Hepatocyte (in vitro differentiated cells): ENCODE measurements at regions not wholly inside any gene's neighbourhood (a gene's known extent, or its start where the extent isn't known, plus 50 kb on each side); places are given as distances from the start of the nearest gene placed in this dataset.

ENCODE experiments used
- DNase-seq: peaks from one replicate; pipeline ENCODE4 v3.0.0-alpha.2; 2016; ENCODE audit warnings: low spot score
- H2AFZ ChIP-seq: fragments of 200-600 bp; sonication (generic); 2 replicates; pipeline ENCODE4 v1.6.0; 2016; ENCODE audit warnings: antibody characterized with exemption, mild to moderate bottlenecking
- H3K27ac ChIP-seq: fragments of 200-600 bp; sonication (generic); 2 replicates; pipeline ENCODE4 v1.5.1; 2016; ENCODE audit warnings: mild to moderate bottlenecking
- H3K27me3 ChIP-seq: fragments of 200-600 bp; sonication (generic); 2 replicates; pipeline ENCODE4 v1.6.1; 2016
- H3K36me3 ChIP-seq: fragments of 200-600 bp; sonication (generic); replicated peaks from 2 replicates; pipeline ENCODE4 v1.5.1; 2016; ENCODE audit warnings: low read depth; ENCODE audit not compliant: insufficient read depth
- H3K4me1 ChIP-seq: fragments of 200-600 bp; sonication (generic); 2 replicates; pipeline ENCODE4 v1.5.1; 2016; ENCODE audit warnings: mild to moderate bottlenecking, moderate library complexity; ENCODE audit not compliant: insufficient read depth
- H3K4me2 ChIP-seq: fragments of 200-600 bp; sonication (generic); 2 replicates; pipeline ENCODE4 v1.6.0; 2016
- H3K4me3 ChIP-seq: fragments of 200-600 bp; sonication (generic); 2 replicates; pipeline ENCODE4 v1.5.1; 2016; ENCODE audit warnings: mild to moderate bottlenecking
- H3K79me2 ChIP-seq: fragments of 200-600 bp; sonication (generic); 2 replicates; pipeline ENCODE4 v1.6.0; 2017; ENCODE audit warnings: mild to moderate bottlenecking
- H3K9me2 ChIP-seq: fragments of 200-600 bp; sonication (generic); replicated peaks from 2 replicates; pipeline ENCODE4 v1.6.0; 2017; ENCODE audit warnings: mild to moderate bottlenecking; ENCODE audit not compliant: insufficient read depth
- H3K9me3 ChIP-seq: fragments of 200-600 bp; sonication (generic); 2 replicates; pipeline ENCODE4 v1.5.1; 2016; ENCODE audit warnings: low read depth, mild to moderate bottlenecking
- H4K20me1 ChIP-seq: fragments of 200-600 bp; sonication (generic); 2 replicates; pipeline ENCODE4 v1.6.0; 2016; ENCODE audit warnings: mild to moderate bottlenecking; ENCODE audit not compliant: insufficient read depth, poor library complexity, severe bottlenecking
- CTCF ChIP-seq: fragments of 200-600 bp; sonication (generic); IDR thresholded peaks from 2 replicates; pipeline ENCODE4 v1.5.1; 2016; ENCODE audit warnings: antibody characterized with exemption, mild to moderate bottlenecking; ENCODE audit not compliant: poor library complexity
- EZH2 ChIP-seq: fragments of 200-600 bp; sonication (generic); IDR thresholded peaks from 2 replicates; pipeline ENCODE4 v1.6.1; 2016; ENCODE audit warnings: antibody characterized with exemption, mild to moderate bottlenecking, borderline replicate concordance
- EZH2phosphoT487 ChIP-seq: fragments of 200-600 bp; sonication (generic); IDR thresholded peaks from one replicate; pipeline ENCODE4 v1.6.1; 2018; ENCODE audit warnings: antibody characterized with exemption, mild to moderate bottlenecking, low read depth, moderate library complexity; ENCODE audit not compliant: unreplicated experiment, severe bottlenecking
- WGBS: methylation state at CpG from one replicate; pipeline ENCODE4 v1.1.6; 2016; ENCODE audit warnings: low lambda C conversion rate; ENCODE audit errors: missing lambda C conversion rate; 5-methylcytosine and 5-hydroxymethylcytosine counted together

DNA sequence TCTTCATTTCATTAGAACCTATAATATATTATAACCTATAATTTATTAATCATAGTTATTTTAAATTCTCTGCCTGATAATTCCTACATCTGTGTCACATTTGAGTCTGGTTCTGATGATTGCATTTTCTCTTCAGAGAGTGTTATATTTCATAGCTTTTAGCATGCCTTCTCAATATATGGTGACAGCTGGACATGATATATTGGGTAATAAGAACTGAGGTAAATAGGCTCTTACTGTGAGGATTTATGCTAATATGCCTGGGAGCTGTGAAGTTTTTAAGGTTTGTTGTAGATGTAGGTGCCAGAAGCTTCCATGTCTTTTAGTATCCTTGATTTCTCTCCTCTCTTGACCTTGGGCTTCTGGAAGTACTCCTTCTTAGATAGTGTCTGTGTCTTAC is 325.9 kb upstream of the SEMA3D start:
- Histone ChIP-seq H3K9me3 (no peaks in the 10 kb centered on the region), H2AFZ (no peak overlapping the region), H3K4me2 (no peak overlapping the region), H3K36me3 (no peaks in the 10 kb centered on the region), H3K4me3 (no peak overlapping the region), H3K9me2 (no peaks in the 10 kb centered on the region), H3K27ac (no peak overlapping the region), H3K79me2 (no peaks in the 10 kb centered on the region), H3K27me3 (no peaks in the 10 kb centered on the region), H3K4me1 (no peaks in the 10 kb centered on the region), H4K20me1 (no peaks in the 10 kb centered on the region)
- TF ChIP-seq EZH2phosphoT487 (no peak), CTCF (no peak), EZH2 (no peak)
- DNase-seq = no peak

GRCh38 chr7:85510287-85510686 is 323.4 kb upstream of the SEMA3D start:
- no peak for DNase-seq
- Histone ChIP-seq H2AFZ (no peak overlapping the region), H3K4me2 (no peak overlapping the region), H4K20me1 (no peaks in the 10 kb centered on the region), H3K9me3 (no peaks in the 10 kb centered on the region), H3K4me3 (no peak overlapping the region), H3K36me3 (no peaks in the 10 kb centered on the region), H3K9me2 (no peaks in the 10 kb centered on the region), H3K27ac (no peak overlapping the region), H3K27me3 (no peaks in the 10 kb centered on the region), H3K79me2 (no peaks in the 10 kb centered on the region), H3K4me1 (no peaks in the 10 kb centered on the region)
- 94% methylated on average over 2 of the region's 2 CpGs for WGBS
- no peak for TF ChIP-seq EZH2

GRCh38 chr7:85509476-85509875 is 322.6 kb upstream of the SEMA3D start:
- no peak for TF ChIP-seq EZH2phosphoT487
- TF ChIP-seq CTCF = no peak
- no peak for TF ChIP-seq EZH2
- no peak for DNase-seq
- no peak overlapping the region for H3K4me2 ChIP-seq
- 66% methylated on average over 2 of the region's 2 CpGs for WGBS
- H2AFZ ChIP-seq = no peak overlapping the region
- no peaks in the 10 kb centered on the region for H3K27me3 ChIP-seq
- H3K4me3 ChIP-seq = no peak overlapping the region
- H3K79me2 ChIP-seq = no peaks in the 10 kb centered on the region
- H4K20me1 ChIP-seq = no peaks in the 10 kb centered on the region
- no peaks in the 10 kb centered on the region for H3K4me1 ChIP-seq
- H3K27ac ChIP-seq = peak overlapping the region; percentile 58
- H3K36me3 ChIP-seq = no peaks in the 10 kb centered on the region
- H3K9me3 ChIP-seq = no peaks in the 10 kb centered on the region
- no peaks in the 10 kb centered on the region for H3K9me2 ChIP-seq

DNA sequence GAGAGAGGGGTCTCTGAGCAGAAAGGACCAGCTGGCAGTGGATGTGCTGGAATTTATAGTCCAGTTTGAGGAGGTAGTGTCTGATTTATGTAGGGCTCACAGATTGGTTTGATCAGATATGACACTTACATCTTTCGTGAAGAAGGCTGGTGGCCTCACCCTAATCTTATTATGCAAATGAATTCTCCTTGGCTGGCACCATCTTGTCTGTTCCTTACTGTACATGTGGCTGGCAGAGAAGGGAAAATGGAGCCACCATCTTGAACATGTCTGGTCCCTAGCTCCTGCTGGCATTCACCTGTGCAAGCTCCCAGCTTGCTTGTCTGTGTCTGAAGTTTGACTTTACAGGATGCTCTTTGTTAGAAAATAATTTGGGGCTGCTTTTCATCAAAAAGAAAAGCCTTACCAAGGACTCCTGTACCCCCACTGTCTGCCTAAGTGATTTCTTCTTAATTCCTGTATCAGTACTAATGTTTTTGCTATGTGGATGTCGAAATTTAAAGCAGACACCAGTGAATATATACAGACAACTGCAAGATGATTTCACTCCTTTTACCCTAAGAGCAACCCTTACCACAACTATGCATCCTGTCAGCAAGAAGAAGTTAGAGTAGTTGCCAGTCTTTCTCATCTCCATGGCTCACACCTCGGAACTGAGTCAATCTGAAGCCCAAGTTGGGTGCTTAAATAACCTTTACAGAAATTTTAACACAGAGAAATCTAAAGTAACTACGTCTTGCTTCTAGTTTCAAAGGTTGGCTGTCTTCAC is 322.0 kb upstream of the SEMA3D start:
- H3K27ac ChIP-seq = peak overlapping the region; percentile 58
- no peak overlapping the region for H3K4me2 ChIP-seq
- H4K20me1 ChIP-seq = no peaks in the 10 kb centered on the region
- no peaks in the 10 kb centered on the region for H3K9me2 ChIP-seq
- no peak overlapping the region for H3K4me3 ChIP-seq
- no peaks in the 10 kb centered on the region for H3K36me3 ChIP-seq
- H2AFZ ChIP-seq = no peak overlapping the region
- no peak for TF ChIP-seq EZH2
- TF ChIP-seq CTCF = no peak
- no peak for TF ChIP-seq EZH2phosphoT487
- no peak for DNase-seq
- 86% methylated on average over 4 of the region's 4 CpGs for WGBS
- H3K27me3 ChIP-seq = no peaks in the 10 kb centered on the region
- H3K4me1 ChIP-seq = no peaks in the 10 kb centered on the region
- no peaks in the 10 kb centered on the region for H3K9me3 ChIP-seq
- no peaks in the 10 kb centered on the region for H3K79me2 ChIP-seq
